Suprapubic skin (tissue), 3 donors: ENCODE measurements at regions not wholly inside any gene's neighbourhood (a gene's known extent, or its start where the extent isn't known, plus 50 kb on each side); places are given as distances from the start of the nearest gene placed in this dataset.

Experiments
- POLR2A ChIP-seq, 2 donors: fragments of 450-650 bp; IDR thresholded peaks; one replicate each; pipeline ENCODE4 v1.6.1; 2017; ENCODE audit warnings: antibody characterized with exemption in 2 of 2, mild to moderate bottlenecking in 2 of 2, moderate library complexity in 2 of 2
- TF ChIP-seq, protein P1 (sequence below), 2 donors: fragments of 200-600 bp in 1 of 2; fragments of 450-650 bp in 1 of 2; sonication (generic) in 1 of 2; IDR thresholded peaks; one replicate each; pipeline ENCODE4 v1.5.1; 2016 to 2019; ENCODE audit warnings: antibody characterized with exemption in 2 of 2, mild to moderate bottlenecking in 1 of 2, moderate library complexity in 1 of 2

DNA sequence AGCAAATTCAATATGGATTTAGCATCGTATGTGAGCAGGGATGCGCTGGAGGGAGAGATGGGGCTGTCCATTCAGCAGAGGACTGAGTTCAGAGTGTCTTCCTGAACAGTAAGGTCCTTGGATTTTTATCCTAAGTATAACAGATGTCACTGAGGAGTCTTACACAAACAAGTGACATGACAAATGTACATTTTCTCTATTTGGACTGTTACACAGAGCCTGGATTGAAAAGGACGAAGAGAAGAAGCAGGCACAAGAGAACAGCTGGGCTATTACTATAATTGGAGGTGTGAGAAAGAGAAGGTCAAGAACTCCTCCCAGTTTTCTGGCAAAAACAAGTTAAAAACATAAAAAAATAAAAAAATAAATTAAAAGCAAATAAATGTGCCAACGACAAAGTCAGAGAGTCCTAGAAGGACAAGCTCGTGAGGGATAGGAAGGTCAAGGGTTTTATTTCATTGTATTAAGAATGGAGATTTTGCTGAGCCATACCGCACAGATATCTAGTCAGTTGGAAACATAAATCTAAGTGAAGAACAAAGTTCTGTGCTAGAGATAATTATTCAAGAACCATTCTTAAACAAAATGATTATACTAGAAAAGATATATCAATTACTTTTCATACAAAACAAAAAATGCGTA lies 1186.3 kb downstream of the EFNB2 start:
- TF ChIP-seq POLR2A (IDR thresholded peaks at IDR 0.05), result no peak
- TF ChIP-seq, protein P1, sequence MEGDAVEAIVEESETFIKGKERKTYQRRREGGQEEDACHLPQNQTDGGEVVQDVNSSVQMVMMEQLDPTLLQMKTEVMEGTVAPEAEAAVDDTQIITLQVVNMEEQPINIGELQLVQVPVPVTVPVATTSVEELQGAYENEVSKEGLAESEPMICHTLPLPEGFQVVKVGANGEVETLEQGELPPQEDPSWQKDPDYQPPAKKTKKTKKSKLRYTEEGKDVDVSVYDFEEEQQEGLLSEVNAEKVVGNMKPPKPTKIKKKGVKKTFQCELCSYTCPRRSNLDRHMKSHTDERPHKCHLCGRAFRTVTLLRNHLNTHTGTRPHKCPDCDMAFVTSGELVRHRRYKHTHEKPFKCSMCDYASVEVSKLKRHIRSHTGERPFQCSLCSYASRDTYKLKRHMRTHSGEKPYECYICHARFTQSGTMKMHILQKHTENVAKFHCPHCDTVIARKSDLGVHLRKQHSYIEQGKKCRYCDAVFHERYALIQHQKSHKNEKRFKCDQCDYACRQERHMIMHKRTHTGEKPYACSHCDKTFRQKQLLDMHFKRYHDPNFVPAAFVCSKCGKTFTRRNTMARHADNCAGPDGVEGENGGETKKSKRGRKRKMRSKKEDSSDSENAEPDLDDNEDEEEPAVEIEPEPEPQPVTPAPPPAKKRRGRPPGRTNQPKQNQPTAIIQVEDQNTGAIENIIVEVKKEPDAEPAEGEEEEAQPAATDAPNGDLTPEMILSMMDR (IDR thresholded peaks at IDR 0.05), result no peak
